Stimulated activated CD4-positive, alpha-beta T cell treated with anti-CD3 and anti-CD28 coated beads, Interleukin-15, amount 100 ng/mL, for 24 hours (primary cell): ENCODE measurements at regions not wholly inside any gene's neighbourhood (a gene's known extent, or its start where the extent isn't known, plus 50 kb on each side); places are given as distances from the start of the nearest gene placed in this dataset.
"Not testable (repeated sequence)": the region's sequence is repeated elsewhere in the genome, so short reads cannot be mapped to it uniquely, and the experiment has no call there.

Experiments used
- DNase-seq: peaks from one replicate; pipeline ENCODE4 v3.0.0-alpha.2; 2020

- no peak for DNase-seq
These were observed 930.2 kb downstream of the MAT2B start for GRCh38 chr5:164435576-164435975.

- DNase-seq: no peak
These were observed 934.4 kb downstream of the MAT2B start for GRCh38 chr5:164439799-164440198.

- no peak for DNase-seq
These were observed 944.0 kb downstream of the MAT2B start for GRCh38 chr5:164449460-164449859.

DNA sequence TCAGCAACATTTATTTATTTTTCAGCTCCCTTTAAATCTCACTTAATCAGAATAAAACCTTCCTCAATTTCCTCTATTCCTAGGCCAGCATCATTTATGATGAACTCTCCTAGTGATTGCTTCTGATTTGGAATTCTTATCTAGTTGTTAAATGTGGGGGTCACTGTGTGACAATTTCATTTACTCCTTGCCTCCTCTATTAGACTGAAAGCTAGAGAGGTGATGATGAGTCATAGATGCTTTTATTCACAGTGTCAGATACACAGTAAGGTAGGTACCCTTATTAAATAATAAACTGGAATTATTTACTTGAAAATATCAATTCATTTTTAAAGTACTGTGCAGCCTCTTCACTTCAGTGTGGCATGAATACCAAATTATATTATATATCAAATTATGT lies 960.6 kb downstream of the MAT2B start:
- no peak for DNase-seq

DNA sequence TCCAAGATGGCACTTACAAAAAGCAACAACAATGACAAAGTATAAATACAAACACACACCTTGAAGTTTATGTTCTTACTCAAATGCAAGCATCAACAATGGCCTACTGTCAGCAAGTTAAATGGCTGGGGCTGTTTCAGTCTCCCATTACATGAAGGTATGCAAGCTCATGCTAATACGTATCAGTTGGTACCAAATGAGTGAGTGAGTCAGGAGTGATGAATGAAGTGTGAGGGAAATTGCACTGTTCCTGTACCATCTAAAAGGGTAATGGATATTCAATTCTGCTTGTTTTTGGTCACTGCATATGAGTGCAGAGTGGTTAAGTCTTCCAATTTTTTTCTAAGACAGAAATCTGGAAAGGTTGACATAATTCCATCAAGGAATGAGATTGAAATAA lies 964.9 kb downstream of the MAT2B start:
- no peak for DNase-seq

GRCh38 chr5:164472165-164472564 lies 966.7 kb downstream of the MAT2B start:
- no peak for DNase-seq

GRCh38 chr5:164475339-164475977 lies 970.0 kb downstream of the MAT2B start:
- no peak for DNase-seq

GRCh38 chr5:164481270-164481669 lies 975.9 kb downstream of the MAT2B start:
- no peak for DNase-seq

GRCh38 chr5:164482351-164482750 lies 976.9 kb downstream of the MAT2B start:
- DNase-seq: no peak

DNA sequence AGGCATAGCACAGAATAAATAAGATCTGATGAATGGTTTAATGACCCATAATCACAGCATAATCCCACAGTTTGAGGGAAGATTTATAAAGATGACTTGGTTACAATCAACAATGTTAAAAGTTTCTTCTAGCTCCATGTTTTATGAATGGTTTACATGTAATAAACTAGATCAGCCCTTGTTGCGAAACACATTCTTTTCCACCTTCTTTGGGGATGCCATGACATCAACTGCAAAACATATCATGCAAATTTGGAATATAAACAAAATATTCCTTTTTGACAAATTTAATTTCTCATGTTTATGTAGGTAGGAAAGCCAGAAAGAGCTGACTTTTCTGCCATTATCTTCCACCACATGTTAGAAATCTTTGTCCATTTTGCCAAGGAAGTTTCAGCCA lies 979.5 kb downstream of the MAT2B start:
- no peak for DNase-seq

DNA sequence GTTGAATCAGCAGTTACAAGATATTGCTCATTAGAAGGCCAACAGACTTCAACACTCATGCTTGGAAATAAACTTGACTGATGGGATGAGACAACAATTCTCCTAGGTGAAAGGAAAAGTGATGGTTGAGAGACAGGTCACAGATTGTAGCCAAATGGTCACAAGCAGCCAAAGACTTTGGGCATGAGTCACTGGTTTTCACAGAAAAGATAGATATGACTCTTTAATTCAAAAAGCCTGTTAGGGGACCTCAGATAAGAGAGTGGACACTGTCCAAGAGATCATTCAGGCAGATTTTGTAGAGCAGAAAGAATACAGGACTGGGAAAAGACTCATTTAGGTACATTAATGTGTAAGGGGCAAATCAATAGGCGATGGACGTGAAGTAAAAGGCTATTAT lies 982.5 kb downstream of the MAT2B start:
- no peak for DNase-seq

DNA sequence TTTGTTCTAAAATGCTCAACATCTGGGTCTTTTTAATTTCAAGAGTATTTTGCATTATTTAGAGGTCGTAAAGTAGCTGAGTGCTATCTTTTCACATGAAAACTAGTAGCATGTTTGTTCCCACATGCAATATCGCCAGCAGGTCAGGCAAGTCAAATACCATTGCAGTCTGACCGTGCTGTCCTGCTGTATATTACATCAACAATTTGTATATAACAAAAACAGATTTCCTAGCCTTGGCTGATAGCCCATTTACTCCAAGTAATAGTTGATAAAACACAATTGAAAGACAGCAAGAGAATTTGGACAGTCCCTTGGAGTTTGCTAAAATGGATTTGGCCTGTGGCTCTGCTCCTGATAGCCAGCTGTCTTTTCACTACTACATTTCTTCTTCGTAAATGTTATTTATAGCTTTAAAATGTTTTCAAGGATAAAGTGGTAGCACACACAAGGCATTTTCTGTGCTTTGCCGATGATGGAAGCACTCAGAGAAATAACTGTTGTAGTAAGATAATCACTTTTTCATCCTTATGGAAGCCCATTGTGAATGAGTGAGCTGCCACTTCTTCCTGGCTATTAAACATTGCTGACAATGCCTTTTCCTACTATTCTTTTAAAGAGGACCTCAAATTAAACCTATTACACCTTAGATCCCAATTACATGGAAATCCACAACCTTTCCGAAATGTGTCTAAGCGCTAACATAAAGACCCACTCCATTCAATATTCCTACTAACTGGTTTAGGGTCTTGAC lies 992.1 kb downstream of the MAT2B start:
- no peak for DNase-seq

DNA sequence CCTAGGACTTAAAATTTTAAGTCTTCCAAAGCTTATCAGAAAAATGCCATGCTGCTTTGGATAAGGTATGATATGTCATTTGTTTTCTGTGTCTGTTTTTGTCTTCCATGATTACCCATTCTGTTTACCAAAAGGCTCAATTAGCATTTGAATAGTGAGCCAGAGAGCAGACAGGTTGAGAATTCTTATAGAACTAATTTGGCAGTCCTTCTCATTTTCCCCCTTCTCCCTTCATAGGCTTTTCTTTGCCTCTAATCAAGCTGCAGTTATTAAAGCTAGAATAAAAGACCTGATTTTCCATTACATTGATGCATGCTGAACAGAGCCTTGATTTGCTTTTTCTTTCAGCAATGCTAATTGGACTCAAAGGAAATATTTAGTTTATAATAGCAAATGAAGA lies 993.0 kb downstream of the MAT2B start:
- no peak for DNase-seq

DNA sequence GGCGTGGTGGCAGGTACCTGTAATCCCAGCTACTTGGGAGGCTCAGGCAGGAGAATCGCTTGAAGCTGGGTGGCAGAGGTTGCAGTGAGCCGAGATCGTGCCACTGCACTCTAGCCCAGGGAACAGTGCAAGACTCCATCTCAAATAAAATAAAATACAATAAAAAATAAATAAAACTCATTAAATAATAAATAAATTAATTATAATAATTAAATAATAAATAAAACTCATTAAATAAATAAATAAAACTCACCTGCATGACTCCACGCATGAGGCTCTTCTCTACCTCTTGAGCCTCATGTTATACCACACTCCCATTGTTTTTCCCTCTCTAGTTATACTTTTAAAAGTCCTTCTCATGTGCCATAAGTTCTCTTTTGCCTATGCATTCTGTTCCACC lies 995.4 kb downstream of the MAT2B start:
- no peak for DNase-seq

GRCh38 chr5:164501344-164501743 lies 995.9 kb downstream of the MAT2B start:
- DNase-seq: no peak

- peak; percentile 21 for DNase-seq
These were observed 998.8 kb downstream of the MAT2B start for GRCh38 chr5:164504141-164504772.

DNA sequence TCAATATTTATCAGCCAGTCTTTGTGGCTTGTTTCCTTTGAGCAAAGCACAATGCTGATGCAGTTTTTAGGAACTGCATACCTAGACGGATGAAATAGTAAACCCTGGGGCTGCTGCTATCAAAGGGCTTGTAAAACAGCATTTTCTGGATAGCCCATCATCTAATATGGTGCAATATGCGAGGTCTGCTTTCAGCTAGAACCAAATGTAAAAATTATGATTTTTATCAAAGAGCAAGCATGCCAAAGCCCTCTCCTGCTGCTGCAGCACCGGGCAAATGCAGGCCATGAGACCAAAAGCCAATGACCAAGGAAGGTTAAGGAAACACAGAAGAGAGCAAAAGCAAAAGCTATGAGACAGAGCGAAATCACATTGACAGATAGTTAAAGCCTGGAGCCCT lies 1000.4 kb downstream of the MAT2B start:
- no peak for DNase-seq

DNA sequence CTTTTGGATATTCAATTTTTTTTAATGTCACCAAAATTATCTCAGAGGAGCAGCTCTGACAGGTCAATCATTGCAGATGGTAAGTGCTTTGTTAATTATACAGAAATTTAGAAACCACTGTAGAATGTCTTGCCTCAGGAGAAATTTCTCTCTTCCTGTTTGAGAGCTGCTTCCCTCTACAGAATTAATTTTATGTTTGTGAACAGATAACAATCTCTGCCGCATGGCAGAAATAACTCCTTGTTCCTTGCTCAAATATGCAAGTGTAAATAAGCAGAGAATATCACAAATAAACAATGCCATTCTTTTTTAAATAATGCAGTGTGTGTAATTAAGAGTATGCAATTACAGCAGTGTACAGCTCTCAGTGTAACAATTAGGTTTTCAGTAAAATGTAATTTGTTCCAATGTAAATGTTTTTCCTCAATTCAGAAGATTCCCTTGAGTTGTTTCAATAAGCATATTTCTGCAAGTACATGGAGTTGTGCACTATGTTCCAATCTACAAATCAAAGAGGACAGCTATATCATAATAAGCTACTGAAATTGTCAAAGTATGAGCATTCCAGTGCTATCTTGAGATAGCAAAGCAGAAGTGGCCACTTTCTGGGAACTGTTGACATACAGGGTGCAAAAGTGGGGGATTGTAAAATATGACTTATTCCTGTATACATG lies 1012.8 kb downstream of the MAT2B start:
- DNase-seq: no peak

DNA sequence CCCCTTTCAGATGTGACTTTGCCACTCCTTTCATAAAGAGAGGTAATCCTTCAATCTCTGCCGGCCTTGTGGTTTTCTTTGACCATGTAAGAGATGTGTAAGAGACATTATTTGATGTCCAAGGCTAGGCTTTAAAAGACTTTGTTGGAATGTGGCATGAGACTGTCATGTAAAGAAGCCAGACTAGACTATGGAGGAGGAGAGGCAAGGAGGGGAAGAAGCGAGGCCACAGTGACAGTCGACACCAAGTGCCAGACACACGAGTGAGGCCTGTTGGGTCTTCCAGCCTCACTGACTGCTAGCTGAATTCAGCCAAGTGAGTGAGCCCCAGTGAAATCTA lies 1013.3 kb downstream of the MAT2B start:
- no peak for DNase-seq

DNA sequence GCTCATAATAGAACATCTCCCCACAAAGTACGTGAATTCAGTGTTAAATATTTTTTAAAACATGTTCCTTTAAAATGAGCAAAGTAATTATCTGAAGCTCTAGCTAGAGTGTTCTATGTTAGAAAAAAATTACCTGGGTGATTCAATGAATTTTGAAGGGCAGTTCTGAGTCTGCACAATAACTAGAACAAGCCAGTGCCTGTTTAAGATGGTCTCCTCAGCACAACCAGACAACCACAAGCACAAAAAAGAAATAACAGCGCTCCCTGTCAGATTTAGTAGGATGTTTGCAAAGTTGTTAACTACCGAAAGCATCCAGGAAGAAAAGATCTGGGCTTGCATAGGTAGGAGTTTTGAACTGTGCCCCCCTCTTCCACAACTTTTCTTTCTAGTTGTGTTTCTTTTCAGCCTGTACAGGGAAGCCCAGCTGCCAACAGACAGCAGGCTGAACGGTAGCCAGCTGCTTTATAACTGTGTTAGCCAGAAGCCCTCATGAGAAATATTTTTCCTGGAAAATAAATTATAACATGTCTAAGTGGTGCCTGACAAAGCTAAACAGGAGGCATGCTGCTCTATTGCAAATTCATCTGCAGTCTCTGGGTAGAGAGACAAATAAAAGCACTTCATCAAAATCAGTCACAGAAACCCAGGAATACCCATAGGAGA lies 1026.9 kb downstream of the MAT2B start:
- no peak for DNase-seq

DNA sequence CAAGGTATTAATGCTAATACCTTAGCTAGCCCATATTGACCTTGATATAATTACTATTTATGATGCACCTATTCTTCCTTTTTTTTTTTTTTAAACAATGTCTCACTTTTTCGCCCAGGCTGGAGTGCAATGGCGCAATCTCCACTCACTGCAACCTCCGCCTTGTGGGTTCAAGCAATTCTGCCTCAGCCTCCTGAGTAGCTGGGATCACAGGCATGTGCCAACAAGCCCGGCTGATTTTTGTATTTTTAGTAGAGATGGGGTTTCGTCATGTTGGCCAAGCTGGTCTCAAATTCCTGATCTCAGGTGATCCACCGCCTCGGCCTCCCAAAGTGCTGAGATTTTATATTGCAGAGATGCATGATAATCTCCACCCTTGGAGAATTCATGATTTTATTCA lies 1028.0 kb downstream of the MAT2B start:
- DNase-seq: not testable (repeated sequence)

DNA sequence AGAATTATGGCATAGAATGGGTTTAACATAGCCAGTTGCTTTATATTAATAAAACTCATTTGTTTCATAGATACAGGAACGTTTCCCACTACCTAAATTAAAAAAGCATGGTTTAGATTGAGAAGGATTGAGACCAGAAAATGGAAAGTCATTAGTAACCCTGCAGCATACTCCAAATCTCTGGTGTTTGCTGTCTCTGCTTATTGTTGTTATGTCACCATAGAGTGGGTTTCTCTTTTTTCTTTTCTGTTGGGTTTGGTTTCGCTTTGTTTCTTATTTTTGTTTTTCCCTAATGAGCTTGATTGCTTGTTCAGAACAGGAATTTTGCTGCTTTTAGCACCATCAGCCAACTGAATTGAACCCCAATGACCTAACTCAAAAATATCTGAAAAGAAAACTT lies 1034.8 kb downstream of the MAT2B start:
- DNase-seq: no peak

- DNase-seq: no peak
These were observed 1040.1 kb downstream of the MAT2B start for GRCh38 chr5:164545507-164545906.
